SK-N-MC (cell line): ENCODE measurements at regions not wholly inside any gene's neighbourhood (a gene's known extent, or its start where the extent isn't known, plus 50 kb on each side); places are given as distances from the start of the nearest gene placed in this dataset.

Source experiments
- EZH2 ChIP-seq: fragments of 200-600 bp; sonication (generic); IDR thresholded peaks from one replicate; pipeline ENCODE4 v1.6.1; 2017; ENCODE audit warnings: antibody characterized with exemption
- POLR2AphosphoS5 ChIP-seq: IDR thresholded peaks from 2 replicates; pipeline ENCODE4 v1.6.1; 2012; ENCODE audit warnings: mild to moderate bottlenecking, low read depth, low read length, borderline replicate concordance

- no peak for TF ChIP-seq EZH2
- TF ChIP-seq POLR2AphosphoS5: no peak
Observed at GRCh38 chr12:17665839-17666238, 424.2 kb downstream of the RERGL start.
